PFSK-1 (cell line): ENCODE measurements at regions not wholly inside any gene's neighbourhood (a gene's known extent, or its start where the extent isn't known, plus 50 kb on each side); places are given as distances from the start of the nearest gene placed in this dataset.

Experiments used
- FOXP2 ChIP-seq: optimal IDR thresholded peaks from 2 replicates; pipeline ENCODE3; 2011; ENCODE audit warnings: borderline replicate concordance, control low read depth, inconsistent platforms; ENCODE audit not compliant: insufficient read depth; ENCODE audit errors: extremely low read length, extremely low read depth
- POLR2AphosphoS5 ChIP-seq: IDR thresholded peaks from 2 replicates; pipeline ENCODE4 v1.6.1; 2012; ENCODE audit warnings: low read depth, mild to moderate bottlenecking, control low read depth, low read length, moderate library complexity
- REST ChIP-seq, 2 experiments: IDR thresholded peaks; 2 replicates each; pipeline versions ENCODE4 v1.6.1 to v1.8.0; 2011 to 2012; ENCODE audit warnings: low read depth in 2 of 2, low read length in 2 of 2, control low read depth in 1 of 2, inconsistent platforms in 1 of 2, mild to moderate bottlenecking in 1 of 2, moderate library complexity in 1 of 2; ENCODE audit not compliant: insufficient read depth in 1 of 2
- SIN3A ChIP-seq: IDR thresholded peaks from 2 replicates; pipeline ENCODE4 v1.6.1; 2012; ENCODE audit warnings: mild to moderate bottlenecking, low read length, moderate library complexity, borderline replicate concordance; ENCODE audit not compliant: insufficient read depth
- TAF1 ChIP-seq: IDR thresholded peaks from 2 replicates; pipeline ENCODE4 v1.6.1; 2012; ENCODE audit warnings: low read length, control low read depth, borderline replicate concordance; ENCODE audit not compliant: insufficient read depth

DNA sequence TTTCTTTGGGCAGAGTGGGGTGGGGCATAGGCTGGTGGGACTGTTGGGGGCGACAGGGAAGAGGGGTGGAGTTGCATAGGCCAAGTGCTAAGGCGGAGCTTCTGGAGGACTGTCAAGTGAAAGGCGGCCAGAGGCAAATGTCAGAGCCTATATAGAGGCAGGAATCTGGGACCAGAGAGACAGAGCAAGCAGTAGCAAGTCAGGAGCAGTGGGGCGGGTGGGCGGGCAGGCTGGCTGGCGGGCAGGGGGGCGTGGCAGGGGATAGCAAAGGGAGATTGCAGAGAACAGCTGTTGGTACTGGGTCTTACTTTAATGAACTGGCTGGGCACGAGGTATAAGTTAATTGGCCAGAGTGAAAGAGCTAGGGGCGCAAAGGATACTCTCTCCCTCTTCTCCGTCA is 89.8 kb downstream of the RTL9 start:
- TF ChIP-seq POLR2AphosphoS5 (no peak), REST (IDR thresholded peaks at IDR 0.05; ENCODE audit: insufficient read depth in 1 of 2, low read depth in 2 of 2, low read length in 2 of 2) (no peak), TAF1 (no peak), FOXP2 (no peak), SIN3A (no peak)

DNA sequence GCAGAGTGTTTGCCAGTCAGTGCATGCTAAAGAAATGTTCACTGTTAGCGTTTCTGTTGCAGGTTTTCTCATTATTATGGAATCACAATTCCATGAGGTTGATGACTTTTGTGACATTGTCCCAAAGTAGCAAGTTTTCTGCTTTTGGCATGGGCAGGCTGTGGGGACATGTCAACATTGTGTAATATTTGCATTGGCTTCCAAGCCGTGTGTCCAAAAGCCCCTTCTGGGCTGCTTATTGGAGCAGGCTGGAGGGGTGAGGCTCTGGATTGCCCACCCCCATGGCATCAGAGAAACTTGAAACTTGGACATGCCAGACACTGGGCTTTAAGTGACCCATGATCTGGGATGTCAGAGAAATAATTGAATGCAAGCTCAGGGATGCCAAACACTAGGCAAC is 90.7 kb downstream of the RTL9 start:
- TF ChIP-seq FOXP2: no peak
- no peak for TF ChIP-seq REST (IDR thresholded peaks at IDR 0.05; ENCODE audit: insufficient read depth in 1 of 2, low read depth in 2 of 2, low read length in 2 of 2)
- no peak for TF ChIP-seq POLR2AphosphoS5
- TF ChIP-seq TAF1: no peak
- no peak for TF ChIP-seq SIN3A

- TF ChIP-seq REST (IDR thresholded peaks at IDR 0.05; ENCODE audit: insufficient read depth in 1 of 2, low read depth in 2 of 2, low read length in 2 of 2): no peak
- no peak for TF ChIP-seq SIN3A
- TF ChIP-seq FOXP2: no peak
- TF ChIP-seq POLR2AphosphoS5: no peak
- no peak for TF ChIP-seq TAF1
Measured at GRCh38 chrX:110450050-110450449, 91.4 kb downstream of the RTL9 start.

DNA sequence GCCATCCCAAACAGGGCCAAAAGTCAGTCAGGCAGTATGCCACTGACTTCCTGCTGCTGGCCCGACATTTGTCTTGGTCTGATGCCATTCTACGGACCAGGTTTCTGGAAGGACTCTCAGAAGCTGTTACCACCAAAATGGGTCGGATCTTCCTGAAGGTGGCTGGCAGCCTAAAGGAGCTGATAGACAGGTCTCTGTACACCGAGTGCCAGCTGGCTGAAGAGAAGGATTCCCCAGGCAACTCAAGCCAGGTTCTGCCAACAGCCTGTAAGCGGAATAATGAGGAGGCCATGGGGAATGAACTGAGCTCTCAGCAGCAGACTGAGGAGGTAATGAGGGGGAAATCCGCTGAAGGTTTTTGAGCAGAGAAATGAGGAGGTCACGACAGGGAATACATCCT is 95.7 kb downstream of the RTL9 start:
- TF ChIP-seq SIN3A (no peak), POLR2AphosphoS5 (no peak), REST (IDR thresholded peaks at IDR 0.05; ENCODE audit: insufficient read depth in 1 of 2, low read depth in 2 of 2, low read length in 2 of 2) (no peak), TAF1 (no peak), FOXP2 (no peak)

DNA sequence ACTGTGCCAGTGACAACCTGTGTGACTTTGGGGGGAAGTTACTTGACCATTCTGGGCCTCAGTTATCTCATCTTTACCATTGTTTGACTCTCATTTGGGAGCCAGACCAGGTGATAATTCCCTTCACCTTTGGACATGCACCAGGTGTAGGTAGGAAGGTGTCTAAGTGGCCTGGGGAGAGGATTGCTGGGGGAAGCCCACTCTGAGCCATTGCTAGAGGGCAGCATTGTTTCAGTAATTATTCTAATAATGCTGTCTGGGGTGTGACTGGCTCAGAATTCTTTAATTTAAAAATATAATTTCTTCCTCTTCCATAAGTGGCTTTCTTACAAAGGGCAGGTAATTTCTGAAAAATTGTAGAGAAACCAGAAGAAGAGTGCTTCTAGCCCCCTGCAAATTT is 104.3 kb downstream of the RTL9 start:
- TF ChIP-seq POLR2AphosphoS5: no peak
- TF ChIP-seq REST (IDR thresholded peaks at IDR 0.05; ENCODE audit: insufficient read depth in 1 of 2, low read depth in 2 of 2, low read length in 2 of 2): no peak
- TF ChIP-seq TAF1: no peak
- TF ChIP-seq FOXP2: no peak
- TF ChIP-seq SIN3A: no peak
